Neural crest cell (in vitro differentiated cells): ENCODE measurements at regions not wholly inside any gene's neighbourhood (a gene's known extent, or its start where the extent isn't known, plus 50 kb on each side); places are given as distances from the start of the nearest gene placed in this dataset.

ENCODE experiments used
- DNase-seq: peaks from one replicate; pipeline ENCODE4 v3.0.0; 2021; ENCODE audit warnings: low read depth, mixed read lengths, low spot score
- H3K27ac Mint-ChIP-seq: one replicate; pipeline ENCODE4 v1.8.0; 2021; ENCODE audit warnings: mild to moderate bottlenecking, mixed read lengths; ENCODE audit not compliant: unreplicated experiment
- H3K27me3 Mint-ChIP-seq: 2 replicates; pipeline ENCODE4 v1.8.0; 2021; ENCODE audit warnings: low read depth, mild to moderate bottlenecking, mixed read lengths
- H3K36me3 Mint-ChIP-seq: 2 replicates; pipeline ENCODE4 v1.8.0; 2021; ENCODE audit warnings: low read depth, mild to moderate bottlenecking, mixed read lengths
- H3K4me1 Mint-ChIP-seq: 2 replicates; pipeline ENCODE4 v1.8.0; 2021; ENCODE audit warnings: mixed read lengths
- H3K4me3 Mint-ChIP-seq: one replicate; pipeline ENCODE4 v1.8.0; 2021; ENCODE audit warnings: mild to moderate bottlenecking, mixed read lengths
- H3K9me3 Mint-ChIP-seq: 2 replicates; pipeline ENCODE4 v1.8.0; 2021; ENCODE audit warnings: mixed read lengths
- CTCF ChIP-seq: fragments of 200-600 bp; sonication (generic); conservative IDR thresholded peaks from 2 replicates; pipeline ENCODE4 v1.5.0; 2021; ENCODE audit warnings: antibody characterized with exemption, mild to moderate bottlenecking

GRCh38 chr5:163569284-163569683 lies 63.9 kb downstream of the MAT2B start:
- Mint-ChIP-seq H3K27ac (no peak overlapping the region), H3K4me1 (peaks cover 37% of the 10 kb centered on the region), H3K36me3 (no peaks in the 10 kb centered on the region), H3K4me3 (no peak overlapping the region), H3K27me3 (peaks cover 60% of the 10 kb centered on the region), H3K9me3 (no peaks in the 10 kb centered on the region)
- peak; percentile 59 for TF ChIP-seq CTCF
- no peak for DNase-seq

DNA sequence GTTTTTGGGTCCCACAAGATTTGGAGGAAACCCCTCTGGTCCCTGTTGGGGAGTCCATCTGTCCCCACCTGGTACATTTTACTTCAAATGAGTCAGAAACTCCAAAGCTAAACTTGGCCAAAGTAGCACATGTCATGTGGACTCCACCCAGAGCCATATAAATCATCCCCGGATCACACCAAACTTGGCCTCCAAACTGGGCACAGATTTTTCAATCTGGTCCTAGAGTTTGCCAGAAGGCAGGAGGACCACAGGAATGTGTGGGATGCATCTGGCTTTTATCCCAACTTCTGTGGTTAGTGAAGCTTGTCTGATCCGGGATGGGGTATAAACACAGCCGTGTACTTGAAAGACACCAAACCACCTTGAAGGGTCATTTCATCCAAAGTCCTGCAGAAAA lies 66.3 kb downstream of the MAT2B start:
- Mint-ChIP-seq H3K4me1 (peaks cover 21% of the 10 kb centered on the region), H3K9me3 (no peaks in the 10 kb centered on the region), H3K4me3 (no peak overlapping the region), H3K36me3 (no peaks in the 10 kb centered on the region), H3K27me3 (peaks cover 36% of the 10 kb centered on the region), H3K27ac (no peak overlapping the region)
- TF ChIP-seq CTCF, result no peak
- no peak for DNase-seq

DNA sequence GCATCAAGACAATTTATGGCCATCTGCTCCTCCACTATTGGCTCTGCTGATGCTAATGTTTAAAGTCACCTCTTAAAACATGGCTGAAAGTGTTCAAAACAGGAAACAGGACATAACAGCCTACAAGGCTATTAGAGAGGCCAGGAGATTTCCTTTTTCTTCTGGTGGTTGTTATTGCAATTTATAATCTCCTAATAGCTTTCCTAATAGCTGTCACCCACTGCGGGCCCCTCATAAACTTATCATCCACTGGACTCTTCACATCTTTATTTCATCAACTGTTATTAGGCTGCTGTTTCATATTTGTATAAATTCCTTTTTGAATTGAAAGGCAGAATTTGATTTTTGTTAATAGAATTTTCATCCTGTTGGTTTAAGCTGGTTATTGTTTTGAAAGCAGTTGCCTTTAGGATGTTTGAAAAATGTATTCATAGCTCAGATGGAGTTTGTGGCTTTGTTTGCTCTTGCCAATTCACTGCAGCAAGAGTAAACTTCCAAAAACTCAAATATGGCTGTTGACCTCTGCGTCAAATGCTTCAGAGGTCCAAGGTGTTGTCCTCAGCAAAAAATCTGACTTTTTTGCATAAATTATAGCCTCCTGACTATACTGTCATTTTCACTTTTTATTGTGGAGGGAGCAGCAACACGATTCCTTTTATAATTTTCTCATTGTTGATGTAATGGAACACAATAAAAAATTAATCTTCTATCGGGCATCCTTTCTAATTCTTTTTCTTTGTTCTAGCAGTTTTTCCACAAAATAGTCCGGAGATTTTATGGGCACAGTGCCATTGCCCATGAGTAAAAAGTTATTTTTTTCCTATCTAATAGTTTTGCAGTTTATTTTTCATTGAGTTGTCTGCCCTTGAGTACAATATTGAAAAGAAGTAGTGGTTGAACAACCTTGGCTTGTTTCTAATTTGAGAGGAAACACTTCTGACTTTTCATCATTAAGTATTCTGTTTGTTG lies 69.3 kb downstream of the MAT2B start:
- Mint-ChIP-seq H3K27me3 (peaks cover 6% of the 10 kb centered on the region), H3K4me1 (peaks cover 3% of the 10 kb centered on the region), H3K4me3 (no peak overlapping the region), H3K9me3 (peaks cover 2% of the 10 kb centered on the region), H3K36me3 (no peaks in the 10 kb centered on the region), H3K27ac (no peak overlapping the region)
- DNase-seq, result no peak
- no peak for TF ChIP-seq CTCF

GRCh38 chr5:163578652-163579051 lies 73.2 kb downstream of the MAT2B start:
- Mint-ChIP-seq H3K27ac (no peak overlapping the region), H3K4me3 (no peak overlapping the region), H3K9me3 (peaks cover 2% of the 10 kb centered on the region), H3K4me1 (no peaks in the 10 kb centered on the region), H3K36me3 (no peaks in the 10 kb centered on the region), H3K27me3 (no peaks in the 10 kb centered on the region)
- no peak for DNase-seq
- no peak for TF ChIP-seq CTCF

DNA sequence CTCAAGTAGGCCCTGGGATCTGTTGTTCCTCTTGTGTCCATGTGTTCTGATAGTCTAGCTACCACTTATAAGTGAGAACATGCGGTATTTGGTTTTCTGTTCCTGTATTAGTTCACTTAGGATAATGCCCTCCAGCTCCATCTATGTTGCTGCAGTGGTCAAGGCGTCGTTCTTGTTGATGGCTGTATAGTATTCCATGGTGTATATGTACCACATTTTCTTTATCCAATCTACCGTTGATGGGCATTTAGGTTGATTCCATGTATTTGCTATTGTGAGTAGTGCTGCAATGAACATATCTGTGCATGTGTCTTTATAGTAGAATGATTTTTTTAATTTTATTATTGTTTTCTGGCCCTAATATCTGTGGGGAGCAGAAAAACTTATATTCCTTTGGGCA lies 74.3 kb downstream of the MAT2B start:
- no peak for DNase-seq
- Mint-ChIP-seq H3K4me3 (no peak overlapping the region), H3K36me3 (peaks cover 2% of the 10 kb centered on the region), H3K9me3 (peaks cover 2% of the 10 kb centered on the region), H3K27ac (no peak overlapping the region), H3K4me1 (no peaks in the 10 kb centered on the region), H3K27me3 (no peaks in the 10 kb centered on the region)
- TF ChIP-seq CTCF, result no peak
